ENCODE measurements at regions not wholly inside any gene's neighbourhood (a gene's known extent, or its start where the extent isn't known, plus 50 kb on each side); places are given as distances from the start of the nearest gene placed in this dataset.

DNA sequence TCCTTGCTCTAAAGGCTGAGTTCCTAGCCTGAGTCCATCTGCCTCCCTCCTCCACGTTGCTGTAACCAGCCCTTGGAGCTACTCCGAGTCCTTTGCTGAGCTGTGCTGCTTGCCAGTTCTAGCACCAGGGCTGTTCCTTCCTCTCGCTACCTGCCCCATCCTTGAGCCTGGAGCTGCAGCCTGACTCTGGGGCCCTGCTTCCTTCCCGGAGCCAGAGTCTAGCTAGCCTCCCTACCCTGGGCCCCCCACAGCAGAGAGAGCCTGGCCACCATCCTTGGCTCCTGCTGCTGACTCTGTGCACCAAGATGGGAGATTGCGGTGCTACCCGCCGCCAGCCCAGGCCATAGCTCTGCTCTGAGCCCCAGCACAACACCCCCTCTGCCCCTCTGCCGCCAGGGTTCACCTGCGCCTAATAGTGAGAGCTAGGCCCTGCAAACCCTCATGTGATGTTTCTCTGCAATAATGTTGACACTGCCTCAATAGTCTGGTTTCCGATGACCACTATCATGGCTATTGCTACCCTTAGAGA, 135.9 kb upstream of the ASB18 start:
- TF ChIP-seq POLR2A (IDR thresholded peaks at IDR 0.05; ENCODE audit: low read length) (no peak), GATA1 (IDR thresholded peaks at IDR 0.05; ENCODE audit: low read depth, low read length) (no peak)
